NT2/D1 (cell line): ENCODE measurements at regions not wholly inside any gene's neighbourhood (a gene's known extent, or its start where the extent isn't known, plus 50 kb on each side); places are given as distances from the start of the nearest gene placed in this dataset.

Experiments used
- YY1 ChIP-seq: IDR thresholded peaks from 2 replicates; pipeline ENCODE4 v1.6.1; 2011; ENCODE audit not compliant: insufficient read length, insufficient read depth
- ZNF274 ChIP-seq: IDR thresholded peaks from 2 replicates; pipeline ENCODE4 v1.6.1; 2011; ENCODE audit warnings: mild to moderate bottlenecking, low read depth, low read length

DNA sequence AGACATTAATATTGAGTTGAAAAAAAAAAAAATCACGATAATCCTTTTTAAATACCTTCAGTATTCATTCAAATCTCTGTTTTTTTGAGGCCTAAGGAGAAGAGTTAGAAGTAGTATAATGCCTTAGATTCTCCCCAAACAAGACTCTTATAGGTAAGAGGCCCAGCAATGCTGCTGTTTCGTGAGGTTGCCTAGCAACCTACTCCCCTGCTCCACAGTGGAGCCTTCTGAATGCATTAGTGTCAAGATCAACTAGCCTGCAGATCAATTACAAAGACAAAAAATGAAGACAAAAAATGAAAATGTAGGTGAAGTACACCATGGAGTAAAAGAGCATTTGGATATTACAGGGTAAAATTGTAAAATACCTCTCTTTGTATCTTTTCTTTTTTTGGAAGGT lies 229.8 kb upstream of the LUZP2 start:
- no peak for TF ChIP-seq ZNF274
- TF ChIP-seq YY1, result no peak
